Upper lobe of right lung (tissue), 1 donor: ENCODE measurements at regions not wholly inside any gene's neighbourhood (a gene's known extent, or its start where the extent isn't known, plus 50 kb on each side); places are given as distances from the start of the nearest gene placed in this dataset.

Source experiments
- ATAC-seq: fragments of 200-7000 bp; cut with Tn5 transposase; one replicate; pipeline ENCODE4 v1.9.1; 2020; ENCODE audit warnings: mild to moderate bottlenecking, moderate library complexity
- DNase-seq: peaks from one replicate; pipeline ENCODE4 v3.0.0-alpha.2; 2020
- H3K27ac ChIP-seq: fragments of 200-600 bp; one replicate; pipeline ENCODE4 v1.8.0; 2022
- H3K27me3 ChIP-seq: fragments of 200-600 bp; one replicate; pipeline ENCODE4 v1.8.0; 2022; ENCODE audit warnings: mild to moderate bottlenecking
- H3K36me3 ChIP-seq: fragments of 200-600 bp; one replicate; pipeline ENCODE4 v1.8.0; 2022
- H3K4me1 ChIP-seq: fragments of 200-600 bp; one replicate; pipeline ENCODE4 v1.8.0; 2022
- H3K4me3 ChIP-seq: fragments of 200-600 bp; one replicate; pipeline ENCODE4 v1.8.0; 2022; ENCODE audit warnings: mild to moderate bottlenecking
- H3K9me3 ChIP-seq: fragments of 200-600 bp; one replicate; pipeline ENCODE4 v1.8.0; 2022
- intact Hi-C: fragments of 100-400 bp; cut with DNase I; formaldehyde crosslinking; loops from one replicate; pipeline ENCODE4 v1.11.0; 2022
- TF ChIP-seq, protein P1 (sequence below): fragments of 200-600 bp; IDR thresholded peaks from one replicate; pipeline ENCODE4 v1.8.0; 2022; ENCODE audit warnings: antibody characterized with exemption
- donor health status: DM: no; HTN: yes; CAD: no; lungs with severe emphysema.

DNA sequence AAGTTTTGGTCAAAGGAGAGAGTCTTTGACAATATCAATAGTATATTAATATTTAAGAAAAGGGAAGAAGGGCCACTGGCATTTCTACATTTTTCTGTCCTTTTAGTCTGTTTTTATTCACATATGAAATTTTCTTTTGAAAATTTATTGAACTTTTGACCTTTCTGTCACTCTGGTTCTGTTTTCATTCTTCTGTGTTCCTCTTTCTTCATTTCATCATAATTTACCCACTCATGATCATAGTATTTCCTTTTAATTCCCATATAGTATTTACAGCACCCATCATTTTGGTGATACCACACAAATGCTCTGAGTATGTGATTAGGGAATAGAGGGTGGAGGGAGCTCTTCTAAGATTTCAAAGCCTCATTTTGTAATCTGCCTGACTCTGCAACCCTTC, 142.8 kb downstream of the GJA1 start:
- H3K36me3 ChIP-seq: no peaks in the 10 kb centered on the region
- H3K27ac ChIP-seq: no peak overlapping the region
- no peak overlapping the region for H3K4me3 ChIP-seq
- H3K4me1 ChIP-seq: peaks cover 9% of the 10 kb centered on the region
- no peaks in the 10 kb centered on the region for H3K27me3 ChIP-seq
- no peaks in the 10 kb centered on the region for H3K9me3 ChIP-seq
- intact Hi-C loops: no loop called here
- ATAC-seq: no peak
- TF ChIP-seq, protein P1, sequence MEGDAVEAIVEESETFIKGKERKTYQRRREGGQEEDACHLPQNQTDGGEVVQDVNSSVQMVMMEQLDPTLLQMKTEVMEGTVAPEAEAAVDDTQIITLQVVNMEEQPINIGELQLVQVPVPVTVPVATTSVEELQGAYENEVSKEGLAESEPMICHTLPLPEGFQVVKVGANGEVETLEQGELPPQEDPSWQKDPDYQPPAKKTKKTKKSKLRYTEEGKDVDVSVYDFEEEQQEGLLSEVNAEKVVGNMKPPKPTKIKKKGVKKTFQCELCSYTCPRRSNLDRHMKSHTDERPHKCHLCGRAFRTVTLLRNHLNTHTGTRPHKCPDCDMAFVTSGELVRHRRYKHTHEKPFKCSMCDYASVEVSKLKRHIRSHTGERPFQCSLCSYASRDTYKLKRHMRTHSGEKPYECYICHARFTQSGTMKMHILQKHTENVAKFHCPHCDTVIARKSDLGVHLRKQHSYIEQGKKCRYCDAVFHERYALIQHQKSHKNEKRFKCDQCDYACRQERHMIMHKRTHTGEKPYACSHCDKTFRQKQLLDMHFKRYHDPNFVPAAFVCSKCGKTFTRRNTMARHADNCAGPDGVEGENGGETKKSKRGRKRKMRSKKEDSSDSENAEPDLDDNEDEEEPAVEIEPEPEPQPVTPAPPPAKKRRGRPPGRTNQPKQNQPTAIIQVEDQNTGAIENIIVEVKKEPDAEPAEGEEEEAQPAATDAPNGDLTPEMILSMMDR: no peak
- DNase-seq: no peak

DNA sequence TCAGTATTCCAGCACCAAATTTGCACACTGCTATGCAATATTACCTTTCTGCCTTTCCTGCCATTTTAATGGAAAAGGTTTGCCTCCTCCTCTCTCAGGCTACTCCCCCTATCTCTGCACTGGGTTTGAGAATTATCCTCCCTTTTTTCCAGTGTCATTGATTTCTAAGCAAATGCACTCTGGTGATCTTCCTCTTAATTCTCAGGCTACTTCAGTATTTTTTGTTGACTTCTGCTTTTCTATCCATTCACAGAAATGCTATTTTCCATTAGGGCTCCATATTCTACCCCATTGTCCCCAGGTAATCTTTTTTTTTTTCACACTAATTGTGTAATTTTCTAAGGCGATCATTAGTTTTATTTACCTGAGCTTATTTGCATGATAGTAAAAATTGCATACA, 144.0 kb downstream of the GJA1 start:
- no peaks in the 10 kb centered on the region for H3K9me3 ChIP-seq
- no peak overlapping the region for H3K27ac ChIP-seq
- intact Hi-C loops: no loop called here
- no peak overlapping the region for H3K4me3 ChIP-seq
- TF ChIP-seq, protein P1: no peak
- H3K4me1 ChIP-seq: peaks cover 2% of the 10 kb centered on the region
- DNase-seq (no peak), ATAC-seq (no peak)
- no peaks in the 10 kb centered on the region for H3K36me3 ChIP-seq
- no peaks in the 10 kb centered on the region for H3K27me3 ChIP-seq

GRCh38 chr6:121581327-121581726, 145.9 kb downstream of the GJA1 start:
- H3K27me3 ChIP-seq: no peaks in the 10 kb centered on the region
- no peak overlapping the region for H3K27ac ChIP-seq
- TF ChIP-seq, protein P1: no peak
- no peak overlapping the region for H3K4me3 ChIP-seq
- no peak for ATAC-seq
- no peak for DNase-seq
- H3K36me3 ChIP-seq: no peaks in the 10 kb centered on the region
- H3K4me1 ChIP-seq: no peaks in the 10 kb centered on the region
- no peaks in the 10 kb centered on the region for H3K9me3 ChIP-seq
- intact Hi-C loops: no loop called here

DNA sequence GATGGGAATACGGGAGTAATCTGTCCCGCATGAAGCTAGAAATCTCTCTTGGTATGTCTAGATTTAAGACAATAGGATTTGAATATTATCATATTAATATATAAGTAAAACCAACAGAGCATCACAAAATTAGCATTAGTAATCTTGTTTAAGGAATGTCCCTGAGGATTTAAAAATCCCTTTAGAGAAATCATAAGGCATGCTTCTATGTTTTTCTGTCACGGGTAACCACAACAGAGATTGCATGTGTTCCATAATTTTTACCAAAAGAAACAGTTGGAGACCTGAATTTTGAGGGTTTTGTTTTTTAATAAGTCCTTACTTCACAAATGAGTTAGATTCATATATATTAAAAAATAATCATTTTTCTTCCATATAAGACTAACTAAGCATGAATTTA, 146.8 kb downstream of the GJA1 start:
- DNase-seq: no peak
- no peaks in the 10 kb centered on the region for H3K27me3 ChIP-seq
- ATAC-seq: no peak
- no peak overlapping the region for H3K4me3 ChIP-seq
- no peak overlapping the region for H3K27ac ChIP-seq
- intact Hi-C loops: no loop called here
- no peaks in the 10 kb centered on the region for H3K4me1 ChIP-seq
- no peaks in the 10 kb centered on the region for H3K36me3 ChIP-seq
- H3K9me3 ChIP-seq: no peaks in the 10 kb centered on the region
- TF ChIP-seq, protein P1: no peak

- no peaks in the 10 kb centered on the region for H3K27me3 ChIP-seq
- no peaks in the 10 kb centered on the region for H3K36me3 ChIP-seq
- ATAC-seq: no peak
- no peaks in the 10 kb centered on the region for H3K4me1 ChIP-seq
- no peak for DNase-seq
- no peak overlapping the region for H3K4me3 ChIP-seq
- TF ChIP-seq, protein P1: no peak
- intact Hi-C loops: no loop called here
- H3K9me3 ChIP-seq: no peaks in the 10 kb centered on the region
- no peak overlapping the region for H3K27ac ChIP-seq
Measured at GRCh38 chr6:121584586-121585369, 149.3 kb downstream of the GJA1 start.

DNA sequence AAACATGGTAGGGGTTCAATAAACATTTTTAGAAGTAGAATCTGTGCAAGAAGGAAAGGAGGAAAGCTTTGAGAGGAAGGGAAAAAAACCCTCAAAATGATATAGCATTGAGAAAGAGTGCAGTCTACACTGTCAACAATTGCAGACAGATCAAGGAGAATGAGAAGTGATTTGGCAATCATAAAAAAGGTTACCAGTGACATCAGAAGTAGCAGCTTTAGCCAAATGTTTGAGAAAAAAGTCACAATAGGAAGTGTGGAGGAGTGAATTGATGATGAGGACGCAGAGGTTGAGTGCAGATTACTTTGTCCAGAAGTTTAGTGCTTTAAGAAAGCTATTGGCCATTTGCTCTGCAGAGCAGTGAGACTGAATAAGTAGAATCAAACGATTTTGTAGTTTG, 155.0 kb downstream of the GJA1 start:
- Histone ChIP-seq H3K27ac (no peak overlapping the region), H3K9me3 (no peaks in the 10 kb centered on the region), H3K36me3 (no peaks in the 10 kb centered on the region), H3K4me1 (no peaks in the 10 kb centered on the region), H3K27me3 (no peaks in the 10 kb centered on the region), H3K4me3 (no peak overlapping the region)
- DNase-seq (no peak), ATAC-seq (no peak)
- TF ChIP-seq, protein P1: no peak
- intact Hi-C loops: no loop called here
